CD4-positive, alpha-beta T cell treated with Interleukin-1 beta for 1 hour (primary cell): ENCODE measurements at regions not wholly inside any gene's neighbourhood (a gene's known extent, or its start where the extent isn't known, plus 50 kb on each side); places are given as distances from the start of the nearest gene placed in this dataset.
"Not testable (repeated sequence)": the region's sequence is repeated elsewhere in the genome, so short reads cannot be mapped to it uniquely, and the experiment has no call there.

Source experiments
- DNase-seq, 2 donors: peaks; one replicate each; pipeline ENCODE4 v3.0.0-alpha.2; 2020 to 2022

- no peak for DNase-seq
Measured at GRCh38 chr1:94672001-94672400, 130.4 kb upstream of the F3 start.

DNA sequence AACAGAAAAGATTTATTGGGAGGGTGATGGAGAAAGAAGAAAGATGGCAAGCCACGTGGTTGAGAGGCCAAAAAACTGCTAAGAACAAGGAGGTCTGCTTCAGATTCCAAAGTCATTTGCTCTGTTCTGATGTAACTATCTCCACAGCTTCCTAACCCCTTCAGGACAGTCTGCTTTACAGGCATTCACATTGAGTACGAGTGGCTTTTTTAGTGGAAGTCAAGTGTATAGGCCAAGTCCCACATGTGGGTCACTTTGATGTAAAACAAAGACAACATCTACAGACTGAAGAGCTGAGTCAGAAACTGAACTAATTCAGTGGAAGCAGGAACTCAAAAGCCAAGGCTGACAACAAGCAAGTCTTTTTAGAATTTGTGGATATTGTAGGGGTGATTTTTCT lies 128.7 kb upstream of the F3 start:
- no peak for DNase-seq

DNA sequence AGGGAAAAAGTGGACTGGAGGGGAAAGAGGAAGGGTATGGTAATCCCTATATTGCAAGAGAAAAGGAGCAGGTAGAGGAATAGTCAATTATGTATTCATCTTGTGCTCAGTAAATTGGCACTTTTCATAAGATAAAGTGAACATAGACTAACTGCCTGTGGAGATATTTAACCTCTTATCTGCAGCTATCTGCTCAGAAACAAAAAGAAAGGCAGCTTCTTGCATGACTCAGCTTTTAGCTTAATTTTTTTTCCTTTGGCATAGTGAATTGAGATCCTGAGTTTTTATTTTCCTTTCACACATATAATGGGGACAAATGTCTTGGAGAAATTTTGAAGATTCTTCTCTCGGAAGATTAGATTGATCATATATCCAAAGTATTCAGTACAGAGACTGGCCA lies 127.6 kb upstream of the F3 start:
- no peak for DNase-seq

DNA sequence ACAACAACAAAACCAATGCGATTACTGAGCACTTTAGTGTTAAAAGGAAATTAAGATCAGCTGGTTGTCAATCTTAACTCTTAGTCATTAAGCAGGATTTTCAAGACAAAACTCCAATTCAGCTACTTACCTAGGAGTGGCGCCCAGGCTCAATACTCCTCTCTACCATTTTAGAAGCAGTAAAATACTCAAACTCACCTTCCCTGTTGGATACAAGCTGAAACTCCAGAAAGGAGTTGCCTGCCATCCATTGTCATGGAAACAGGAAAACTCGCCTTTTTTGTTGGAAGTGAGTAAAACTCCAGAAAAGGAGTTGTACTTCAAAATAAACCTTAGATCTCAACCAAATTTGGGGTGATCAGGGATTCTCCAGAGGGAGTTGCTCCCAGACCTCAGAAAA lies 127.0 kb upstream of the F3 start:
- no peak for DNase-seq

- no peak for DNase-seq
Measured at GRCh38 chr1:94667818-94668217, 126.3 kb upstream of the F3 start.

- no peak for DNase-seq
Measured at GRCh38 chr1:94666797-94667196, 125.2 kb upstream of the F3 start.

GRCh38 chr1:94661431-94661932 lies 119.9 kb upstream of the F3 start:
- DNase-seq = no peak

GRCh38 chr1:94660994-94661393 lies 119.4 kb upstream of the F3 start:
- no peak for DNase-seq

GRCh38 chr1:94660258-94660657 lies 118.7 kb upstream of the F3 start:
- no peak for DNase-seq

GRCh38 chr1:94659202-94659601 lies 117.6 kb upstream of the F3 start:
- DNase-seq = not testable (repeated sequence)

- DNase-seq = no peak
Measured at GRCh38 chr1:94658221-94658620, 116.7 kb upstream of the F3 start.

GRCh38 chr1:94657776-94658175 lies 116.2 kb upstream of the F3 start:
- DNase-seq = not testable (repeated sequence)

GRCh38 chr1:94656967-94657366 lies 115.4 kb upstream of the F3 start:
- no peak for DNase-seq

DNA sequence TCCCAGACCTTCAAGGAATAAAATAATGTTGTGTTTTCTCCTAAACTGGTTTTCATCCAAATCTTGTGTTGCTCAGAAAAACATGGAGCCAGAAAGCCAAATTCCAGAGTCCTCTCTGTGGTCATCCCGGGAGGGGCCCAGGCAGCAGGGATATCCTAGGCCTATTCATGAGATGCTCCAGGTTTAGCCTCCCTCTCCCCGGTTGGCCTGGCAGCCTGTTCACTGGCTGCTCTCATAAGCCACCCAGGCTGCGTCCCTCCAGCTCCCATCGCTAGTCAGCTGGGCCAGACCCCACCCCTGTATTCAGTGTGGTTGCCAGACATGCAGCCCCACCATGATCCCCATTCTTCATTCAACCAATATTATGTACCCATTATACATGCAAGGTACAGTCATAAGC lies 113.4 kb upstream of the F3 start:
- DNase-seq = no peak

GRCh38 chr1:94654459-94654858 lies 112.9 kb upstream of the F3 start:
- no peak for DNase-seq

- no peak for DNase-seq
Measured at GRCh38 chr1:94654031-94654430, 112.5 kb upstream of the F3 start.

GRCh38 chr1:94653454-94653853 lies 111.9 kb upstream of the F3 start:
- no peak for DNase-seq

DNA sequence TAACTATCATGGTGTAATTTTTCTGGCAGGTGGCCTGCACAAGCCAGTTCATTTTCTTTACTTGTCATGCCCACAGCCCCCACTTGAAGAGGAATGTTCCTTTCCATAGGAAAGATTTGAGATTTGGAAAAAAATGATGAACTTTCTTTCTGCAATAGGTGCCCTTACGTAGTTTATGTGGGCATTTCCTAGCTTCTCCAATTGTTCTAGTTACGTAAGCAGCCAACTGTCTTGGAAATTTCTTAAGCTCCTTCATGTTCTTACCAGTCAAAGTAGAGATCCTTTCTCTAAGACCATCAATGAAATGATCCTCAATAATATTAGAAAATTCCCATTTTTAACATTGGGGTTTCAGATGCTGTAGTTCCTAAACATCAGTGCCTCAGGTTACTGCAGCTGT lies 109.5 kb upstream of the F3 start:
- no peak for DNase-seq

DNA sequence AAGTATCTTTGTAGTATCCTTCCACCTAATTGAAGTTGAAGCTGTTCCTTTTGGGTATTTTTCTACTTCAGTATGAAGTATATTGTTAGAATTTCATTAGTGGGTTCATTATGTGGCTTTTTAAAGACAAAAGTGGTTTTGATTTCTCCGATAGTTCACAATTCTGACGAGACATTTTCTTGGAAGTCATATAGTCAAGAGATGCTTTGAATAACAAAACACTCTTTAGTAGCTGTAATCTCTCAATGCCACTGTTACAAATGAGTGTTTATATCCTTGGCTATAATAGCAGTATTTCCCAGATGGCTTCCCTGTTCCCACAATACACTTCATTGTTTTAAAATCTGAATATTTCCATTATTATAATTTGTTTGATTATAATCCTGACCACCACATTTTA lies 108.7 kb upstream of the F3 start:
- no peak for DNase-seq

- DNase-seq = no peak
Measured at GRCh38 chr1:94648225-94649007, 106.9 kb upstream of the F3 start.

DNA sequence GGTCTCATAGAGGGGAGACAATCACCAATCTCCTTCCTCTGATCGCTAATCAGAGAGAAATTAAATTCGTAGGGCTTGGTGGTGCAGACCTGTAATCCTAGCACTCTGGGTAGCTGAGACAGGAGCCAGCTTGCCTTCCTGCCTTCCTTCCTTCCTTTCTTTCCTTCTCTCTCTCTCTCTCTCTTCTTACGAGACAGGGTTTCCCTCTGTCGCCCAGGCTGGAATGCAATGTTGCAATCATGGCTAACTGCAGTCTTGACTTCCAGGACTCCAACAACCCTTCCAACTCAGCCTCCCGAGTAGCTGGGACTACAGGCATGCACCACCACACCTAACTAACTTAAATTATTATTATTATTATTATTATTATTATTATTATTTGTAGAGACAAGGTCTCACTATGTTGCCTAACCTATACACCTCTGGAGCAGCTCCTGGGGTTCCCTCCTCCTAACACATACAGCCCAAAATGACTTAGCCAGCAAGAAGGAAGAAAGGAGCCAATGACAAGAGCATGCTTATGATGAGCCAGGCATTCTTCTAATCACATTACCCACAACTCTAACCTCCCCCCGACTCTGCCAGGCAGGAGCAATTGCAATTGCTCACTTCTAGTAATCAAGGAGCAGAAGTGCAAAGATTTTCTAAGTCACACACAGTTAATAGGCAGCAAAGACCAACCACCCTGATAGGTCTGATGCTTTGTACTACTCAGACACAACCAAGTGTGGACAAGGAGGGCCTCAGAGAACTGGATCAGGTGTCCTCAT lies 105.4 kb upstream of the F3 start:
- no peak for DNase-seq

GRCh38 chr1:94646141-94646643 lies 104.6 kb upstream of the F3 start:
- no peak for DNase-seq

- DNase-seq = no peak
Measured at GRCh38 chr1:94644352-94644751, 102.8 kb upstream of the F3 start.

GRCh38 chr1:94643819-94644218 lies 102.3 kb upstream of the F3 start:
- DNase-seq = no peak
